HG02981 (cell line): ENCODE measurements at regions not wholly inside any gene's neighbourhood (a gene's known extent, or its start where the extent isn't known, plus 50 kb on each side); places are given as distances from the start of the nearest gene placed in this dataset.

Experiments used
- ATAC-seq: cut with Tn5 transposase; IDR thresholded peaks from one replicate; pipeline ENCODE4 v1.9.1; 2021; ENCODE audit warnings: mild to moderate bottlenecking, moderate library complexity; ENCODE audit not compliant: unreplicated experiment

- ATAC-seq, result no peak
Measured at GRCh38 chr3:72441284-72441994, 406.8 kb downstream of the SHQ1 start.

GRCh38 chr3:72440491-72440890, 407.8 kb downstream of the SHQ1 start:
- ATAC-seq, result peak; percentile 37

- ATAC-seq, result peak; percentile 46
Measured at GRCh38 chr3:72439321-72440183, 408.7 kb downstream of the SHQ1 start.

- no peak for ATAC-seq
Measured at GRCh38 chr3:72437661-72438406, 410.4 kb downstream of the SHQ1 start.

- ATAC-seq, result no peak
Measured at GRCh38 chr3:72436863-72437592, 411.2 kb downstream of the SHQ1 start.

GRCh38 chr3:72434296-72434695, 413.9 kb downstream of the SHQ1 start:
- ATAC-seq, result no peak

GRCh38 chr3:72432246-72432645, 416.0 kb downstream of the SHQ1 start:
- ATAC-seq, result no peak

GRCh38 chr3:72429589-72430353, 418.5 kb downstream of the SHQ1 start:
- no peak for ATAC-seq

GRCh38 chr3:72428803-72429202, 419.4 kb downstream of the SHQ1 start:
- ATAC-seq, result no peak

- ATAC-seq, result no peak
Measured at GRCh38 chr3:72427624-72428023, 420.6 kb downstream of the SHQ1 start.

- peak; percentile 73 for ATAC-seq
Measured at GRCh38 chr3:72426618-72427397, 421.4 kb downstream of the SHQ1 start.

GRCh38 chr3:72423643-72424042, 424.6 kb downstream of the SHQ1 start:
- ATAC-seq, result no peak

GRCh38 chr3:72421786-72422185, 426.5 kb downstream of the SHQ1 start:
- ATAC-seq, result no peak

- ATAC-seq, result no peak
Measured at GRCh38 chr3:72421126-72421525, 427.1 kb downstream of the SHQ1 start.

GRCh38 chr3:72418856-72419255, 429.4 kb downstream of the SHQ1 start:
- no peak for ATAC-seq

- no peak for ATAC-seq
Measured at GRCh38 chr3:72418244-72418643, 430.0 kb downstream of the SHQ1 start.

GRCh38 chr3:72414481-72415016, 433.7 kb downstream of the SHQ1 start:
- ATAC-seq, result no peak

GRCh38 chr3:72413228-72413627, 435.0 kb downstream of the SHQ1 start:
- no peak for ATAC-seq

- no peak for ATAC-seq
Measured at GRCh38 chr3:72412340-72412956, 435.8 kb downstream of the SHQ1 start.
